IMR-90 (cell line): ENCODE measurements at regions not wholly inside any gene's neighbourhood (a gene's known extent, or its start where the extent isn't known, plus 50 kb on each side); places are given as distances from the start of the nearest gene placed in this dataset.

ENCODE experiments used
- ATAC-seq: fragments of 200-7000 bp; cut with Tn5 transposase; 2 replicates; pipeline ENCODE4 v1.9.1; 2020; ENCODE audit warnings: low read depth, mild to moderate bottlenecking, moderate library complexity
- BruUV-seq: library from RNA; stranded (reverse); fragments of 400-500 nt; replicated peaks from 2 replicates; lab custom pipeline; 2021; lab: Mats Ljungman, UMichigan
- CTCF ChIA-PET: fragments of 300-600 bp; formaldehyde crosslinking; extraction: SDS; loops from one replicate; lab custom pipeline; 2021; ENCODE audit warnings: antibody characterized with exemption; lab: Yijun Ruan, JAX
- POLR2A ChIA-PET: fragments of 300-600 bp; sonication (Branson Sonifier 250); formaldehyde crosslinking; loops from one replicate; lab custom pipeline; 2022; ENCODE audit warnings: antibody characterized with exemption; ENCODE audit not compliant: unreplicated experiment; lab: Charles Lee
- DNase-seq: peaks from one replicate; pipeline ENCODE4 v3.0.0; 2013
- H2AFZ ChIP-seq: replicated peaks from 2 replicates; pipeline ENCODE3; 2013; ENCODE audit warnings: low read length, mild to moderate bottlenecking; ENCODE audit not compliant: poor library complexity
- H2AK5ac ChIP-seq: 2 replicates; pipeline ENCODE4 v1.6.1; 2013; ENCODE audit warnings: low read depth, low read length, inconsistent platforms
- H2AK9ac ChIP-seq: replicated peaks from 2 replicates; pipeline ENCODE3; 2013; ENCODE audit warnings: mild to moderate bottlenecking, low read depth, low read length, moderate library complexity; ENCODE audit not compliant: poor library complexity
- H2BK120ac ChIP-seq: 2 replicates; pipeline ENCODE4 v1.6.1; 2013; ENCODE audit warnings: low read depth, low read length, inconsistent platforms
- H2BK15ac ChIP-seq: 3 replicates; pipeline ENCODE4 v1.6.1; 2013; ENCODE audit warnings: low read depth, low read length, inconsistent platforms
- H2BK20ac ChIP-seq: 2 replicates; pipeline ENCODE4 v1.6.1; 2013; ENCODE audit warnings: low read depth, mild to moderate bottlenecking, inconsistent platforms, low read length, moderate library complexity
- H2BK5ac ChIP-seq: 2 replicates; pipeline ENCODE4 v1.6.1; 2013; ENCODE audit warnings: mild to moderate bottlenecking, low read depth, low read length, inconsistent platforms; ENCODE audit not compliant: poor library complexity, severe bottlenecking
- H3K14ac ChIP-seq: replicated peaks from 2 replicates; pipeline ENCODE4 v1.6.1; 2013; ENCODE audit warnings: low read depth, low read length, inconsistent platforms
- H3K18ac ChIP-seq: 2 replicates; pipeline ENCODE4 v1.6.1; 2013; ENCODE audit warnings: low read depth, low read length, control low read depth
- H3K23ac ChIP-seq: 2 replicates; pipeline ENCODE4 v1.6.1; 2013; ENCODE audit warnings: low read depth, low read length, inconsistent platforms
- H3K27ac ChIP-seq: 2 replicates; pipeline ENCODE4 v1.5.1; 2013; ENCODE audit warnings: mild to moderate bottlenecking, control low read depth, low read length; ENCODE audit not compliant: insufficient read depth
- H3K27me3 ChIP-seq: 2 replicates; pipeline ENCODE4 v1.6.1; 2013; ENCODE audit warnings: low read length; ENCODE audit not compliant: control insufficient read depth, insufficient read depth
- H3K36me3 ChIP-seq: 2 replicates; pipeline ENCODE4 v1.6.1; 2013; ENCODE audit warnings: low read length, mixed read lengths; ENCODE audit not compliant: control insufficient read depth, insufficient read depth
- H3K4ac ChIP-seq: 2 replicates; pipeline ENCODE4 v1.6.1; 2013; ENCODE audit warnings: low read depth, low read length, inconsistent platforms
- H3K4me1 ChIP-seq: 2 replicates; pipeline ENCODE4 v1.6.1; 2013; ENCODE audit warnings: low read length, mixed read lengths; ENCODE audit not compliant: control insufficient read depth, insufficient read depth
- H3K4me2 ChIP-seq: 2 replicates; pipeline ENCODE4 v1.6.1; 2013; ENCODE audit warnings: low read depth, mild to moderate bottlenecking, control low read depth, low read length, moderate library complexity
- H3K4me3 ChIP-seq: 2 replicates; pipeline ENCODE4 v1.5.1; 2013; ENCODE audit warnings: low read depth, mild to moderate bottlenecking, control low read depth, low read length, moderate library complexity; ENCODE audit not compliant: insufficient read depth
- H3K56ac ChIP-seq: 2 replicates; pipeline ENCODE4 v1.6.1; 2013; ENCODE audit warnings: low read length, inconsistent platforms; ENCODE audit not compliant: insufficient read depth; ENCODE audit errors: extremely low read depth
- H3K79me1 ChIP-seq, 2 experiments: 2 replicates each; pipeline ENCODE4 v1.6.1; 2013; ENCODE audit warnings: low read length in 2 of 2, inconsistent platforms in 1 of 2, low read depth in 1 of 2
- H3K9ac ChIP-seq: 2 replicates; pipeline ENCODE4 v1.6.1; 2013; ENCODE audit warnings: low read depth, low read length, control low read depth
- H3K9me1 ChIP-seq: 2 replicates; pipeline ENCODE4 v1.6.1; 2013; ENCODE audit warnings: low read length, inconsistent platforms; ENCODE audit not compliant: insufficient read depth
- H3K9me3 ChIP-seq: 2 replicates; pipeline ENCODE4 v1.6.1; 2013; ENCODE audit warnings: low read length; ENCODE audit not compliant: control insufficient read depth, insufficient read depth
- H4K20me1 ChIP-seq: 2 replicates; pipeline ENCODE4 v1.6.1; 2013; ENCODE audit warnings: low read length, inconsistent platforms; ENCODE audit not compliant: insufficient read depth
- H4K5ac ChIP-seq: 2 replicates; pipeline ENCODE4 v1.6.1; 2013; ENCODE audit warnings: mild to moderate bottlenecking, low read depth, low read length, control low read depth
- H4K8ac ChIP-seq, 2 experiments: 2 replicates each; pipeline ENCODE4 v1.6.1; 2013; ENCODE audit warnings: low read depth in 2 of 2, low read length in 2 of 2, control low read depth in 1 of 2, inconsistent platforms in 1 of 2
- H4K91ac ChIP-seq: 2 replicates; pipeline ENCODE4 v1.6.1; 2013; ENCODE audit warnings: low read depth, low read length, inconsistent platforms; ENCODE audit not compliant: insufficient read depth
- BHLHE40 ChIP-seq: fragments of 150-350 bp; IDR thresholded peaks from 2 replicates; pipeline ENCODE4 v1.6.1; 2016; ENCODE audit warnings: mild to moderate bottlenecking, low read depth, low read length
- CEBPB ChIP-seq: IDR thresholded peaks from 2 replicates; pipeline ENCODE4 v1.6.1; 2012; ENCODE audit warnings: low read depth, low read length, improper control_type of control experiment
- CHD1 ChIP-seq: IDR thresholded peaks from 2 replicates; pipeline ENCODE4 v1.6.1; 2012; ENCODE audit warnings: low read depth, low read length, improper control_type of control experiment
- FOS ChIP-seq: fragments of 150-350 bp; IDR thresholded peaks from 2 replicates; pipeline ENCODE4 v1.6.1; 2016; ENCODE audit warnings: low read depth, low read length
- MAFK ChIP-seq: IDR thresholded peaks from 2 replicates; pipeline ENCODE4 v1.6.1; 2012; ENCODE audit warnings: low read depth, low read length, improper control_type of control experiment
- MAZ ChIP-seq: IDR thresholded peaks from 2 replicates; pipeline ENCODE4 v1.6.1; 2012; ENCODE audit warnings: low read depth, mild to moderate bottlenecking, low read length, improper control_type of control experiment, moderate library complexity, borderline replicate concordance
- MXI1 ChIP-seq: IDR thresholded peaks from 2 replicates; pipeline ENCODE4 v1.6.1; 2012; ENCODE audit warnings: low read depth, mild to moderate bottlenecking, low read length, moderate library complexity, borderline replicate concordance
- NFE2L2 ChIP-seq: fragments of 150-350 bp; IDR thresholded peaks from 2 replicates; pipeline ENCODE4 v1.6.1; 2016; ENCODE audit warnings: low read depth, mild to moderate bottlenecking, low read length
- POLR2A ChIP-seq: IDR thresholded peaks from 2 replicates; pipeline ENCODE4 v1.6.1; 2012; ENCODE audit warnings: mild to moderate bottlenecking, low read depth, low read length
- RAD21 ChIP-seq: IDR thresholded peaks from 2 replicates; pipeline ENCODE4 v1.6.1; 2012; ENCODE audit warnings: low read length, improper control_type of control experiment
- RCOR1 ChIP-seq: IDR thresholded peaks from 2 replicates; pipeline ENCODE4 v1.6.1; 2012; ENCODE audit warnings: mild to moderate bottlenecking, low read length, improper control_type of control experiment; ENCODE audit not compliant: insufficient replicate concordance
- RFX5 ChIP-seq: IDR thresholded peaks from 2 replicates; pipeline ENCODE4 v1.8.0; 2012; ENCODE audit warnings: low read depth, mild to moderate bottlenecking, low read length, moderate library complexity
- SMC3 ChIP-seq: fragments of 150-350 bp; IDR thresholded peaks from 2 replicates; pipeline ENCODE4 v1.6.1; 2016; ENCODE audit warnings: low read depth, mild to moderate bottlenecking, antibody characterized with exemption, low read length, moderate library complexity
- WGBS, 2 experiments: methylation state at CpG; one replicate each; pipeline versions ENCODE4 v1.1.5 to v1.1.7; 2013; ENCODE audit warnings: missing lambda C conversion rate in 2 of 2; ENCODE audit not compliant: insufficient read length in 1 of 2; ENCODE audit errors: extremely low coverage in 2 of 2; 5-methylcytosine and 5-hydroxymethylcytosine counted together
- dilution Hi-C: fragments of 300-500 bp; cut with HindIII; formaldehyde crosslinking; loops from one replicate; pipeline ENCODE4 v1.14.3; 2018; ENCODE audit warnings: low sequenced_read_pairs; ENCODE audit not compliant: unreplicated experiment
- in situ Hi-C: fragments of 300-500 bp; cut with MboI; formaldehyde crosslinking; loops from 3 replicates; pipeline ENCODE4 v1.14.3; 2019; ENCODE audit warnings: low sequenced_read_pairs, inconsistent platforms, mixed read lengths
- intact Hi-C: fragments of 100-400 bp; cut with micrococcal nuclease; formaldehyde crosslinking; loops from 2 replicates; pipeline ENCODE4 v1.10.0; 2022
- TF ChIP-seq, protein P1 (sequence below): fragments of 150-350 bp; IDR thresholded peaks from 2 replicates; pipeline ENCODE4 v1.6.1; 2017; ENCODE audit warnings: mild to moderate bottlenecking, antibody characterized with exemption, low read length, low read depth
- TF ChIP-seq, protein P2 (sequence below): conservative IDR thresholded peaks from 2 replicates; pipeline ENCODE4 v1.5.1; 2012; ENCODE audit warnings: mild to moderate bottlenecking, low read depth, low read length, improper control_type of control experiment
- TF ChIP-seq, protein P3 (sequence below): fragments of 150-350 bp; IDR thresholded peaks from 2 replicates; pipeline ENCODE4 v1.6.1; 2016; ENCODE audit warnings: low read depth, mild to moderate bottlenecking, low read length, moderate library complexity, borderline replicate concordance

DNA sequence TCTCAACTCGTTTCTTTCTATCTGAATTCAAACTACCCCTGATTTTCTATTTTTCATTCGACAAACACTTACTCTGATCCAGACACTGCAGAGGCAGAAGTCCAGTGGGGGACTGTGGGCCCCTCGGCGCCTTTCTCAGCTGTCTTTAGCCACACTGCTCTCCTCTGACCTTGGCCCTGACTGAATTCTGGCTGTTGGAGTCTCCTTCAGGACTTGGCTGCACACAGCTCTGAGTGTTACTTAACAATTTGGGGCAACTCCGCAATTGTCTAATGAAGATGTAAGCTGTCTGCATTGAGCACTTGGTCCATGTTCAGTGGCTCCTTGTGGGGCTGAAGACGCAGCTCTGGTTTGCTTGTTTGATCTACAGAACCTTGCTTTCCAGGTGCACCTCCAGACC lies 57.3 kb upstream of the ACSL1 start:
- H2BK20ac ChIP-seq, result no peak overlapping the region
- H2BK120ac ChIP-seq, result no peak overlapping the region
- WGBS, 2 experiments, result 53% methylated on average over 3 of the region's 6 CpGs; no CpG with 5 or more reads in 1 of the 2 experiments
- no peak overlapping the region for H3K4me3 ChIP-seq
- no peak overlapping the region for H3K56ac ChIP-seq
- TF ChIP-seq POLR2A, result no peak
- no peak for TF ChIP-seq RCOR1
- TF ChIP-seq SMC3, result no peak
- TF ChIP-seq RFX5, result no peak
- TF ChIP-seq, protein P1, sequence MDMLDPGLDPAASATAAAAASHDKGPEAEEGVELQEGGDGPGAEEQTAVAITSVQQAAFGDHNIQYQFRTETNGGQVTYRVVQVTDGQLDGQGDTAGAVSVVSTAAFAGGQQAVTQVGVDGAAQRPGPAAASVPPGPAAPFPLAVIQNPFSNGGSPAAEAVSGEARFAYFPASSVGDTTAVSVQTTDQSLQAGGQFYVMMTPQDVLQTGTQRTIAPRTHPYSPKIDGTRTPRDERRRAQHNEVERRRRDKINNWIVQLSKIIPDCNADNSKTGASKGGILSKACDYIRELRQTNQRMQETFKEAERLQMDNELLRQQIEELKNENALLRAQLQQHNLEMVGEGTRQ, result no peak
- no peak for TF ChIP-seq RAD21
- TF ChIP-seq CHD1, result no peak
- no peak for TF ChIP-seq BHLHE40
- TF ChIP-seq, protein P2, sequence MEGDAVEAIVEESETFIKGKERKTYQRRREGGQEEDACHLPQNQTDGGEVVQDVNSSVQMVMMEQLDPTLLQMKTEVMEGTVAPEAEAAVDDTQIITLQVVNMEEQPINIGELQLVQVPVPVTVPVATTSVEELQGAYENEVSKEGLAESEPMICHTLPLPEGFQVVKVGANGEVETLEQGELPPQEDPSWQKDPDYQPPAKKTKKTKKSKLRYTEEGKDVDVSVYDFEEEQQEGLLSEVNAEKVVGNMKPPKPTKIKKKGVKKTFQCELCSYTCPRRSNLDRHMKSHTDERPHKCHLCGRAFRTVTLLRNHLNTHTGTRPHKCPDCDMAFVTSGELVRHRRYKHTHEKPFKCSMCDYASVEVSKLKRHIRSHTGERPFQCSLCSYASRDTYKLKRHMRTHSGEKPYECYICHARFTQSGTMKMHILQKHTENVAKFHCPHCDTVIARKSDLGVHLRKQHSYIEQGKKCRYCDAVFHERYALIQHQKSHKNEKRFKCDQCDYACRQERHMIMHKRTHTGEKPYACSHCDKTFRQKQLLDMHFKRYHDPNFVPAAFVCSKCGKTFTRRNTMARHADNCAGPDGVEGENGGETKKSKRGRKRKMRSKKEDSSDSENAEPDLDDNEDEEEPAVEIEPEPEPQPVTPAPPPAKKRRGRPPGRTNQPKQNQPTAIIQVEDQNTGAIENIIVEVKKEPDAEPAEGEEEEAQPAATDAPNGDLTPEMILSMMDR, result no peak
- TF ChIP-seq CEBPB, result no peak
- no peak for TF ChIP-seq MXI1
- TF ChIP-seq FOS, result no peak
- TF ChIP-seq MAFK, result no peak
- TF ChIP-seq, protein P3, sequence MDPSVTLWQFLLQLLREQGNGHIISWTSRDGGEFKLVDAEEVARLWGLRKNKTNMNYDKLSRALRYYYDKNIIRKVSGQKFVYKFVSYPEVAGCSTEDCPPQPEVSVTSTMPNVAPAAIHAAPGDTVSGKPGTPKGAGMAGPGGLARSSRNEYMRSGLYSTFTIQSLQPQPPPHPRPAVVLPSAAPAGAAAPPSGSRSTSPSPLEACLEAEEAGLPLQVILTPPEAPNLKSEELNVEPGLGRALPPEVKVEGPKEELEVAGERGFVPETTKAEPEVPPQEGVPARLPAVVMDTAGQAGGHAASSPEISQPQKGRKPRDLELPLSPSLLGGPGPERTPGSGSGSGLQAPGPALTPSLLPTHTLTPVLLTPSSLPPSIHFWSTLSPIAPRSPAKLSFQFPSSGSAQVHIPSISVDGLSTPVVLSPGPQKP, result no peak
- no peak for TF ChIP-seq MAZ
- TF ChIP-seq NFE2L2, result no peak
- H2BK5ac ChIP-seq, result no peak overlapping the region
- no peaks in the 10 kb centered on the region for H4K20me1 ChIP-seq
- H4K91ac ChIP-seq, result no peak overlapping the region
- no peak overlapping the region for H4K8ac ChIP-seq
- H3K79me1 ChIP-seq, result no peaks in the 10 kb centered on the region
- H3K27me3 ChIP-seq, result peaks cover 4% of the 10 kb centered on the region
- no peaks in the 10 kb centered on the region for H3K9me3 ChIP-seq
- ChIA-PET POLR2A (no interaction called here), CTCF (no interaction called here)
- H3K14ac ChIP-seq, result no peak overlapping the region
- DNase-seq, result no peak
- no TSS peak for BruUV-seq
- no peak overlapping the region for H3K4me2 ChIP-seq
- H3K27ac ChIP-seq, result no peak overlapping the region
- no peak overlapping the region for H4K5ac ChIP-seq
- no peaks in the 10 kb centered on the region for H3K36me3 ChIP-seq
- intact Hi-C loops (no loop called here), dilution Hi-C loops (no loop called here), in situ Hi-C loops (no loop called here)
- H3K4ac ChIP-seq, result no peak overlapping the region
- H2BK15ac ChIP-seq, result no peak overlapping the region
- no peaks in the 10 kb centered on the region for H3K4me1 ChIP-seq
- no peak overlapping the region for H3K18ac ChIP-seq
- no peak overlapping the region for H3K9ac ChIP-seq
- no peak overlapping the region for H2AK9ac ChIP-seq
- no peak overlapping the region for H2AK5ac ChIP-seq
- no peak overlapping the region for H3K23ac ChIP-seq
- no peaks in the 10 kb centered on the region for H3K9me1 ChIP-seq
- no peak for ATAC-seq
- H2AFZ ChIP-seq, result no peak overlapping the region
